Neural cell (in vitro differentiated cells): ENCODE measurements at regions not wholly inside any gene's neighbourhood (a gene's known extent, or its start where the extent isn't known, plus 50 kb on each side); places are given as distances from the start of the nearest gene placed in this dataset.

Experiments
- H2AFZ ChIP-seq: fragments of 200-600, 300-800 bp; sonication (generic), shearing (Covaris generic); 2 replicates; pipeline ENCODE4 v1.6.0; 2014; ENCODE audit warnings: low read depth, mild to moderate bottlenecking, antibody characterized with exemption, low read length, moderate library complexity
- H3F3A ChIP-seq: fragments of 200-600 bp; shearing (Covaris generic); 2 replicates; pipeline ENCODE4 v1.6.1; 2016; ENCODE audit warnings: mild to moderate bottlenecking, moderate library complexity, mixed read lengths, antibody characterized with exemption, low read length; ENCODE audit not compliant: insufficient read depth, poor library complexity, severe bottlenecking
- H3K27ac ChIP-seq: fragments of 200-600, 300-800 bp; sonication (generic), shearing (Covaris generic); 2 replicates; pipeline ENCODE4 v1.5.1; 2014; ENCODE audit warnings: mild to moderate bottlenecking, low read length, moderate library complexity
- H3K27me3 ChIP-seq: fragments of 300-800, 200-600 bp; sonication (generic), shearing (Covaris generic); 2 replicates; pipeline ENCODE4 v1.6.0; 2014; ENCODE audit warnings: mild to moderate bottlenecking, low read depth, low read length, moderate library complexity; ENCODE audit not compliant: insufficient read depth
- H3K36me3 ChIP-seq: fragments of 300-800, 200-600 bp; sonication (generic), shearing (Covaris generic); 2 replicates; pipeline ENCODE4 v1.5.1; 2014; ENCODE audit warnings: mild to moderate bottlenecking, antibody characterized with exemption, low read length, moderate library complexity; ENCODE audit not compliant: insufficient read depth
- H3K4me2 ChIP-seq: fragments of 300-800, 200-600 bp; sonication (generic), shearing (Covaris generic); 2 replicates; pipeline ENCODE4 v1.6.0; 2014; ENCODE audit warnings: mild to moderate bottlenecking, low read length
- H3K4me3 ChIP-seq: fragments of 300-800, 200-600 bp; sonication (generic), shearing (Covaris generic); 2 replicates; pipeline ENCODE4 v1.5.1; 2014; ENCODE audit warnings: mild to moderate bottlenecking, low read length, moderate library complexity
- H3K79me2 ChIP-seq: fragments of 200-600 bp; shearing (Covaris generic); replicated peaks from 2 replicates; pipeline ENCODE4 v1.6.0; 2014; ENCODE audit warnings: mild to moderate bottlenecking, low read length, moderate library complexity; ENCODE audit not compliant: insufficient read depth
- H3K9ac ChIP-seq: fragments of 300-800, 200-600 bp; sonication (generic), shearing (Covaris generic); 2 replicates; pipeline ENCODE4 v1.6.1; 2016; ENCODE audit warnings: mild to moderate bottlenecking, low read length, mixed read lengths
- H3K9me2 ChIP-seq: fragments of 200-600 bp; shearing (Covaris generic); 2 replicates; pipeline ENCODE4 v1.6.1; 2016; ENCODE audit warnings: mild to moderate bottlenecking, low read length, mixed read lengths; ENCODE audit not compliant: insufficient read depth
- H3K9me3 ChIP-seq: fragments of 200-600, 300-800 bp; sonication (generic), shearing (Covaris generic); 2 replicates; pipeline ENCODE4 v1.6.1; 2016; ENCODE audit warnings: mild to moderate bottlenecking, mixed run types, low read length, moderate library complexity, mixed read lengths
- H4K20me1 ChIP-seq: fragments of 200-600 bp; shearing (Covaris generic); 2 replicates; pipeline ENCODE4 v1.6.1; 2016; ENCODE audit warnings: mild to moderate bottlenecking, mixed run types; ENCODE audit not compliant: insufficient read depth
- EP300 ChIP-seq: fragments of 450-650 bp; conservative IDR thresholded peaks from 2 replicates; pipeline ENCODE4 v1.6.1; 2014; ENCODE audit warnings: antibody characterized with exemption, mild to moderate bottlenecking, moderate library complexity; ENCODE audit not compliant: poor library complexity, severe bottlenecking
- EZH2 ChIP-seq: fragments of 200-600, 300-800 bp; shearing (Covaris generic), sonication (generic); IDR thresholded peaks from 2 replicates; pipeline ENCODE4 v1.6.1; 2014; ENCODE audit warnings: antibody characterized with exemption, low read length, borderline replicate concordance, mild to moderate bottlenecking; ENCODE audit not compliant: insufficient read depth, poor library complexity, severe bottlenecking
- MXI1 ChIP-seq: fragments of 450-650 bp; conservative IDR thresholded peaks from 2 replicates; pipeline ENCODE4 v1.6.1; 2014; ENCODE audit warnings: antibody characterized with exemption, mild to moderate bottlenecking; ENCODE audit not compliant: poor library complexity, severe bottlenecking
- POLR2AphosphoS5 ChIP-seq: IDR thresholded peaks from 2 replicates; pipeline ENCODE4 v1.6.1; 2012
- RAD21 ChIP-seq: fragments of 450-650 bp; conservative IDR thresholded peaks from 2 replicates; pipeline ENCODE4 v1.6.1; 2014; ENCODE audit warnings: antibody characterized with exemption, mild to moderate bottlenecking, moderate library complexity
- SMC3 ChIP-seq: fragments of 450-650 bp; conservative IDR thresholded peaks from 2 replicates; pipeline ENCODE4 v1.6.1; 2014; ENCODE audit warnings: antibody characterized with exemption, mild to moderate bottlenecking, moderate library complexity; ENCODE audit not compliant: poor library complexity
- TAF1 ChIP-seq: IDR thresholded peaks from 2 replicates; pipeline ENCODE4 v1.6.1; 2012; ENCODE audit warnings: low read depth
- TF ChIP-seq, protein P1 (sequence below): IDR thresholded peaks from 2 replicates; pipeline ENCODE4 v1.6.1; 2012; ENCODE audit warnings: borderline replicate concordance
- TF ChIP-seq, protein P2 (sequence below): fragments of 450-650 bp; IDR thresholded peaks from 2 replicates; pipeline ENCODE4 v1.5.1; 2014; ENCODE audit warnings: antibody characterized with exemption, mild to moderate bottlenecking, moderate library complexity; ENCODE audit not compliant: poor library complexity, severe bottlenecking

DNA sequence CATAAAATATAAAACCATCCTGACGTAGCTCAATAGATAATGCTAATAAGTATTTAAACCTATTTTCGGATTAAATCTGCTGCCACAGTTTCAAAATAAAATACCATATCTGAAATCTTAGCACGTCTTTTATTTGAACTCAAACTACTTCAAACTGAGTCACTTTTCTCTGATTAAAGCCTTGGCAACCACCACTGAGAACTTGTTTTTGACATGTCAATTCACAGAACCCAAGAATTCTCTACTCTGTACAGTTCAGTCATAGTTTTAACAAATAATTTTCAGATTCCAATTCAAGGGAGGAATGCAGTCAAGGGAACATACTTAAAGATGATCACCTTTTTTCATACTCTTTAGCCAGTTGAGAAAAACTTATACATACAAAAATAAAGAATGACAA, 643.2 kb downstream of the KCNT2 start:
- H3K27me3 ChIP-seq: no peaks in the 10 kb centered on the region
- TF ChIP-seq SMC3 (no peak), MXI1 (no peak), TAF1 (no peak), POLR2AphosphoS5 (no peak), EP300 (no peak), RAD21 (no peak), EZH2 (no peak)
- TF ChIP-seq, protein P1, sequence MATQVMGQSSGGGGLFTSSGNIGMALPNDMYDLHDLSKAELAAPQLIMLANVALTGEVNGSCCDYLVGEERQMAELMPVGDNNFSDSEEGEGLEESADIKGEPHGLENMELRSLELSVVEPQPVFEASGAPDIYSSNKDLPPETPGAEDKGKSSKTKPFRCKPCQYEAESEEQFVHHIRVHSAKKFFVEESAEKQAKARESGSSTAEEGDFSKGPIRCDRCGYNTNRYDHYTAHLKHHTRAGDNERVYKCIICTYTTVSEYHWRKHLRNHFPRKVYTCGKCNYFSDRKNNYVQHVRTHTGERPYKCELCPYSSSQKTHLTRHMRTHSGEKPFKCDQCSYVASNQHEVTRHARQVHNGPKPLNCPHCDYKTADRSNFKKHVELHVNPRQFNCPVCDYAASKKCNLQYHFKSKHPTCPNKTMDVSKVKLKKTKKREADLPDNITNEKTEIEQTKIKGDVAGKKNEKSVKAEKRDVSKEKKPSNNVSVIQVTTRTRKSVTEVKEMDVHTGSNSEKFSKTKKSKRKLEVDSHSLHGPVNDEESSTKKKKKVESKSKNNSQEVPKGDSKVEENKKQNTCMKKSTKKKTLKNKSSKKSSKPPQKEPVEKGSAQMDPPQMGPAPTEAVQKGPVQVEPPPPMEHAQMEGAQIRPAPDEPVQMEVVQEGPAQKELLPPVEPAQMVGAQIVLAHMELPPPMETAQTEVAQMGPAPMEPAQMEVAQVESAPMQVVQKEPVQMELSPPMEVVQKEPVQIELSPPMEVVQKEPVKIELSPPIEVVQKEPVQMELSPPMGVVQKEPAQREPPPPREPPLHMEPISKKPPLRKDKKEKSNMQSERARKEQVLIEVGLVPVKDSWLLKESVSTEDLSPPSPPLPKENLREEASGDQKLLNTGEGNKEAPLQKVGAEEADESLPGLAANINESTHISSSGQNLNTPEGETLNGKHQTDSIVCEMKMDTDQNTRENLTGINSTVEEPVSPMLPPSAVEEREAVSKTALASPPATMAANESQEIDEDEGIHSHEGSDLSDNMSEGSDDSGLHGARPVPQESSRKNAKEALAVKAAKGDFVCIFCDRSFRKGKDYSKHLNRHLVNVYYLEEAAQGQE: no peak
- TF ChIP-seq, protein P2, sequence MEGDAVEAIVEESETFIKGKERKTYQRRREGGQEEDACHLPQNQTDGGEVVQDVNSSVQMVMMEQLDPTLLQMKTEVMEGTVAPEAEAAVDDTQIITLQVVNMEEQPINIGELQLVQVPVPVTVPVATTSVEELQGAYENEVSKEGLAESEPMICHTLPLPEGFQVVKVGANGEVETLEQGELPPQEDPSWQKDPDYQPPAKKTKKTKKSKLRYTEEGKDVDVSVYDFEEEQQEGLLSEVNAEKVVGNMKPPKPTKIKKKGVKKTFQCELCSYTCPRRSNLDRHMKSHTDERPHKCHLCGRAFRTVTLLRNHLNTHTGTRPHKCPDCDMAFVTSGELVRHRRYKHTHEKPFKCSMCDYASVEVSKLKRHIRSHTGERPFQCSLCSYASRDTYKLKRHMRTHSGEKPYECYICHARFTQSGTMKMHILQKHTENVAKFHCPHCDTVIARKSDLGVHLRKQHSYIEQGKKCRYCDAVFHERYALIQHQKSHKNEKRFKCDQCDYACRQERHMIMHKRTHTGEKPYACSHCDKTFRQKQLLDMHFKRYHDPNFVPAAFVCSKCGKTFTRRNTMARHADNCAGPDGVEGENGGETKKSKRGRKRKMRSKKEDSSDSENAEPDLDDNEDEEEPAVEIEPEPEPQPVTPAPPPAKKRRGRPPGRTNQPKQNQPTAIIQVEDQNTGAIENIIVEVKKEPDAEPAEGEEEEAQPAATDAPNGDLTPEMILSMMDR: no peak
- no peaks in the 10 kb centered on the region for H3F3A ChIP-seq

DNA sequence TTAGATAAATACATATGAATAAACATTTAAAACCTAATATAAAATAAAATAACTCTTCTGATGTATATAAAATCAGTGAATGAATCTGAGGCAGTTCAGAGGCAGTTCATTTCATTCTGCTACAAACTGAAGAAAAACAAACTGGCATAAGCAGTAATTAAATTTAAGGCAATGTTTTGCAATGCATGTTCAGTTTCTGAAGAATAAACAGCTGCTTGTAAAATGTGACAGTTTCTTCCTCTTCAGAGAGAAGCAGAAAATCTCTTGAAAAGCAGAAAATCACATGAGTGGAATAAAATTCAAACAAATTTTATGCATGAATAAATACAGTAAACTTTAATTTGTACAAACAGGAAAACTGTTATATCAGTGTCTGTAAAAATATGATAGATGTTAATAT, 643.7 kb downstream of the KCNT2 start:
- Histone ChIP-seq H3K79me2 (no peaks in the 10 kb centered on the region), H3K36me3 (no peaks in the 10 kb centered on the region)
- TF ChIP-seq, protein P1: no peak
- no peak for TF ChIP-seq MXI1
- TF ChIP-seq RAD21: no peak
- no peak for TF ChIP-seq EZH2
- TF ChIP-seq, protein P2: no peak
- TF ChIP-seq TAF1: no peak
- no peak for TF ChIP-seq EP300
- no peak for TF ChIP-seq SMC3
- no peak for TF ChIP-seq POLR2AphosphoS5

More for the DNA sequence above, 643.2 kb downstream of the KCNT2 start:
- no peak overlapping the region for H3K27ac ChIP-seq
- H3K4me3 ChIP-seq: no peak overlapping the region
- no peak overlapping the region for H3K4me2 ChIP-seq
- H3K9ac ChIP-seq: no peak overlapping the region
- H3K9me3 ChIP-seq: no peaks in the 10 kb centered on the region
- no peaks in the 10 kb centered on the region for H3K79me2 ChIP-seq
- no peaks in the 10 kb centered on the region for H3K36me3 ChIP-seq
- no peak overlapping the region for H2AFZ ChIP-seq
- H3K9me2 ChIP-seq: no peaks in the 10 kb centered on the region
- H4K20me1 ChIP-seq: no peaks in the 10 kb centered on the region

More for the DNA sequence above, 643.7 kb downstream of the KCNT2 start:
- H4K20me1 ChIP-seq: no peaks in the 10 kb centered on the region
- H3K9me2 ChIP-seq: no peaks in the 10 kb centered on the region
- no peak overlapping the region for H3K9ac ChIP-seq
- H3K27me3 ChIP-seq: no peaks in the 10 kb centered on the region
- no peak overlapping the region for H3K4me3 ChIP-seq
- no peak overlapping the region for H2AFZ ChIP-seq
- H3K9me3 ChIP-seq: no peaks in the 10 kb centered on the region
- no peaks in the 10 kb centered on the region for H3F3A ChIP-seq
- H3K4me2 ChIP-seq: no peak overlapping the region
- H3K27ac ChIP-seq: no peak overlapping the region
